ENCODE measurements at regions not wholly inside any gene's neighbourhood (a gene's known extent, or its start where the extent isn't known, plus 50 kb on each side); places are given as distances from the start of the nearest gene placed in this dataset.

- DNase-seq (ENCODE audit: low spot score), result no peak
Observed at GRCh38 chr14:100638211-100638855, 51.1 kb upstream of the BEGAIN start.

GRCh38 chr14:100639280-100639679, 52.1 kb upstream of the BEGAIN start:
- no peak for DNase-seq (ENCODE audit: low spot score)

GRCh38 chr14:100640471-100641273, 53.5 kb upstream of the BEGAIN start:
- DNase-seq (ENCODE audit: low spot score), result peak; percentile 83

GRCh38 chr14:100641274-100641860, 54.1 kb upstream of the BEGAIN start:
- no peak for DNase-seq (ENCODE audit: low spot score)

GRCh38 chr14:100643426-100643825, 56.2 kb upstream of the BEGAIN start:
- no peak for DNase-seq (ENCODE audit: low spot score)

GRCh38 chr14:100644383-100644782, 57.2 kb upstream of the BEGAIN start:
- DNase-seq (ENCODE audit: low spot score), result no peak

GRCh38 chr14:100644784-100645183, 57.6 kb upstream of the BEGAIN start:
- DNase-seq (ENCODE audit: low spot score), result no peak

- peak; percentile 82 for DNase-seq (ENCODE audit: low spot score)
Observed at GRCh38 chr14:100645196-100645981, 58.2 kb upstream of the BEGAIN start.

GRCh38 chr14:100645982-100646314, 58.7 kb upstream of the BEGAIN start:
- DNase-seq (ENCODE audit: low spot score), result no peak

- DNase-seq (ENCODE audit: low spot score), result no peak
Observed at GRCh38 chr14:100648474-100649172, 61.4 kb upstream of the BEGAIN start.

GRCh38 chr14:100649173-100649519, 61.9 kb upstream of the BEGAIN start:
- DNase-seq (ENCODE audit: low spot score), result no peak

- no peak for DNase-seq (ENCODE audit: low spot score)
Observed at GRCh38 chr14:100651999-100652508, 64.8 kb upstream of the BEGAIN start.

GRCh38 chr14:100652744-100653143, 65.5 kb upstream of the BEGAIN start:
- no peak for DNase-seq (ENCODE audit: low spot score)

GRCh38 chr14:100653409-100653808, 66.2 kb upstream of the BEGAIN start:
- no peak for DNase-seq (ENCODE audit: low spot score)

- no peak for DNase-seq (ENCODE audit: low spot score)
Observed at GRCh38 chr14:100654025-100654813, 67.0 kb upstream of the BEGAIN start.

- no peak for DNase-seq (ENCODE audit: low spot score)
Observed at GRCh38 chr14:100654814-100655740, 67.9 kb upstream of the BEGAIN start.

- DNase-seq (ENCODE audit: low spot score), result no peak
Observed at GRCh38 chr14:100655741-100656085, 68.5 kb upstream of the BEGAIN start.

GRCh38 chr14:100656996-100657395, 69.7 kb upstream of the DLK1 start:
- no peak for DNase-seq (ENCODE audit: low spot score)

GRCh38 chr14:100657780-100658179, 68.9 kb upstream of the DLK1 start:
- DNase-seq (ENCODE audit: low spot score), result no peak

Data from CD4-positive, alpha-beta T cell treated with Interleukin-6 at 100 ng/mL for 8 hours (primary cell).